WTC11 (cell line): ENCODE measurements at regions not wholly inside any gene's neighbourhood (a gene's known extent, or its start where the extent isn't known, plus 50 kb on each side); places are given as distances from the start of the nearest gene placed in this dataset.

Experiments used
- ATAC-seq: fragments of 200-7000 bp; cut with Tn5 transposase; 2 replicates; pipeline ENCODE4 v1.10.0; 2021; ENCODE audit warnings: mild to moderate bottlenecking, moderate library complexity
- CTCF ChIA-PET: fragments of 300-600 bp; sonication (Branson Sonifier 250); formaldehyde crosslinking; loops from one replicate; lab custom pipeline; 2021; ENCODE audit warnings: antibody characterized with exemption; lab: Charles Lee
- POLR2A ChIA-PET: fragments of 350-600 bp; sonication (Branson Sonifier 250); formaldehyde crosslinking; loops from one replicate; lab custom pipeline; 2021; ENCODE audit warnings: antibody characterized with exemption; lab: Charles Lee
- DNase-seq: peaks from one replicate; pipeline ENCODE4 v3.0.0; 2021; ENCODE audit warnings: low spot score
- H3K27ac Mint-ChIP-seq: 2 replicates; pipeline ENCODE4 v1.8.0; 2021; ENCODE audit warnings: mixed read lengths
- H3K27me3 Mint-ChIP-seq: 2 replicates; pipeline ENCODE4 v1.8.0; 2021; ENCODE audit warnings: low read depth, mild to moderate bottlenecking, moderate library complexity, mixed read lengths
- H3K36me3 Mint-ChIP-seq: 2 replicates; pipeline ENCODE4 v1.8.0; 2021; ENCODE audit warnings: mixed read lengths
- H3K4me1 Mint-ChIP-seq: 2 replicates; pipeline ENCODE4 v1.8.0; 2022; ENCODE audit warnings: mixed read lengths
- H3K4me3 Mint-ChIP-seq: 2 replicates; pipeline ENCODE4 v1.8.0; 2021; ENCODE audit warnings: mild to moderate bottlenecking, moderate library complexity, mixed read lengths
- H3K9me3 Mint-ChIP-seq: 2 replicates; pipeline ENCODE4 v1.8.0; 2021; ENCODE audit warnings: mixed read lengths
- AFF4 ChIP-seq: sonication (generic); formaldehyde crosslinking; IDR thresholded peaks from 2 replicates; pipeline ENCODE4 v1.8.1; 2023; ENCODE audit warnings: mild to moderate bottlenecking, missing genetic modification reagents, borderline replicate concordance
- ARID4B ChIP-seq: sonication (generic); formaldehyde crosslinking; IDR thresholded peaks from 2 replicates; pipeline ENCODE4 v1.8.0; 2023; ENCODE audit warnings: missing genetic modification reagents, mild to moderate bottlenecking, borderline replicate concordance
- ATF6 ChIP-seq: sonication (generic); formaldehyde crosslinking; IDR thresholded peaks from 2 replicates; pipeline ENCODE4 v1.8.1; 2023; ENCODE audit warnings: mild to moderate bottlenecking, missing genetic modification reagents
- EMX1 ChIP-seq: fragments of 250-450 bp; sonication (Bioruptor Pico); IDR thresholded peaks from 2 replicates; pipeline ENCODE4 v1.8.0; 2021; ENCODE audit warnings: mild to moderate bottlenecking
- FOXK1 ChIP-seq: sonication (generic); formaldehyde crosslinking; IDR thresholded peaks from 2 replicates; pipeline ENCODE4 v1.8.0; 2022; ENCODE audit warnings: mild to moderate bottlenecking, moderate library complexity, missing genetic modification reagents
- GRHL2 ChIP-seq: fragments of 250-450 bp; sonication (Bioruptor Pico); IDR thresholded peaks from 2 replicates; pipeline ENCODE4 v1.8.0; 2022; ENCODE audit warnings: mild to moderate bottlenecking, moderate library complexity; ENCODE audit not compliant: insufficient replicate concordance, severe bottlenecking
- JUN ChIP-seq: sonication (generic); formaldehyde crosslinking; IDR thresholded peaks from 2 replicates; pipeline ENCODE4 v1.8.0; 2023; ENCODE audit warnings: mild to moderate bottlenecking, missing genetic modification reagents
- MLX ChIP-seq: sonication (generic); formaldehyde crosslinking; IDR thresholded peaks from 2 replicates; pipeline ENCODE4 v1.8.1; 2023; ENCODE audit warnings: mild to moderate bottlenecking, missing genetic modification reagents, moderate library complexity
- MYBL2 ChIP-seq: sonication (generic); formaldehyde crosslinking; IDR thresholded peaks from 2 replicates; pipeline ENCODE4 v1.8.1; 2023; ENCODE audit warnings: mild to moderate bottlenecking, moderate library complexity, missing genetic modification reagents
- NR2C2 ChIP-seq: sonication (generic); formaldehyde crosslinking; IDR thresholded peaks from 2 replicates; pipeline ENCODE4 v1.8.0; 2022; ENCODE audit warnings: mild to moderate bottlenecking, missing genetic modification reagents
- PRRX2 ChIP-seq: fragments of 250-450 bp; sonication (Bioruptor Pico); IDR thresholded peaks from 2 replicates; pipeline ENCODE4 v1.8.0; 2021; ENCODE audit warnings: mild to moderate bottlenecking
- SMAD3 ChIP-seq: sonication (generic); formaldehyde crosslinking; IDR thresholded peaks from 2 replicates; pipeline ENCODE4 v1.8.0; 2022; ENCODE audit warnings: missing genetic modification reagents, mild to moderate bottlenecking, borderline replicate concordance
- TEAD4 ChIP-seq: sonication (generic); formaldehyde crosslinking; IDR thresholded peaks from 2 replicates; pipeline ENCODE4 v1.8.0; 2022; ENCODE audit warnings: mild to moderate bottlenecking, missing genetic modification reagents
- ZNF121 ChIP-seq: sonication (generic); formaldehyde crosslinking; IDR thresholded peaks from 2 replicates; pipeline ENCODE4 v1.8.0; 2023; ENCODE audit warnings: missing genetic modification reagents
- ZNF219 ChIP-seq: sonication (generic); formaldehyde crosslinking; IDR thresholded peaks from 2 replicates; pipeline ENCODE4 v1.8.0; 2023; ENCODE audit warnings: missing genetic modification reagents, mild to moderate bottlenecking, borderline replicate concordance
- ZNF263 ChIP-seq: sonication (generic); formaldehyde crosslinking; IDR thresholded peaks from 2 replicates; pipeline ENCODE4 v1.8.1; 2022; ENCODE audit warnings: low read depth, mild to moderate bottlenecking, moderate library complexity, missing genetic modification reagents
- ZNF423 ChIP-seq: fragments of 250-450 bp; sonication (Bioruptor Pico); IDR thresholded peaks from 2 replicates; pipeline ENCODE4 v2.1.2; 2022; ENCODE audit warnings: mild to moderate bottlenecking, moderate library complexity
- ZNF671 ChIP-seq: fragments of 250-450 bp; sonication (Bioruptor Pico); IDR thresholded peaks from 2 replicates; pipeline ENCODE4 v1.8.0; 2021; ENCODE audit warnings: mild to moderate bottlenecking
- ZSCAN18 ChIP-seq: fragments of 250-450 bp; sonication (Bioruptor Pico); IDR thresholded peaks from 2 replicates; pipeline ENCODE4 v2.1.2; 2022; ENCODE audit warnings: mild to moderate bottlenecking, moderate library complexity

GRCh38 chr16:51450376-51450775, 299.3 kb upstream of the SALL1 start:
- Mint-ChIP-seq H3K27ac (no peak overlapping the region), H3K9me3 (peaks cover 3% of the 10 kb centered on the region; the same call in 1 of the 2 replicates), H3K4me3 (no peak overlapping the region), H3K4me1 (peaks cover 28% of the 10 kb centered on the region), H3K36me3 (no peaks in the 10 kb centered on the region), H3K27me3 (no peaks in the 10 kb centered on the region)
- POLR2A ChIA-PET: no interaction called here
- ATAC-seq: no peak
- DNase-seq: no peak
- TF ChIP-seq EMX1 (CRISPR knock-in tag): no peak
- no peak for TF ChIP-seq ATF6 (CRISPR knock-in tag)
- no peak for TF ChIP-seq ZNF423
- no peak for TF ChIP-seq MLX (CRISPR knock-in tag)
- no peak for TF ChIP-seq ZNF671 (CRISPR knock-in tag)
- no peak for TF ChIP-seq SMAD3 (CRISPR knock-in tag)
- TF ChIP-seq ZNF263 (CRISPR knock-in tag): no peak
- TF ChIP-seq NR2C2 (CRISPR knock-in tag): no peak
- TF ChIP-seq PRRX2 (CRISPR knock-in tag): no peak
- TF ChIP-seq FOXK1 (CRISPR knock-in tag): no peak
- TF ChIP-seq ZNF121 (CRISPR knock-in tag): no peak
- no peak for TF ChIP-seq TEAD4
- no peak for TF ChIP-seq AFF4 (CRISPR knock-in tag)
- TF ChIP-seq JUN (CRISPR knock-in tag): no peak
- TF ChIP-seq GRHL2 (CRISPR knock-in tag): no peak
- CTCF ChIA-PET: no interaction called here

GRCh38 chr16:51449441-51449840, 298.4 kb upstream of the SALL1 start:
- Mint-ChIP-seq H3K27me3 (no peaks in the 10 kb centered on the region), H3K27ac (no peak overlapping the region), H3K36me3 (no peaks in the 10 kb centered on the region), H3K4me3 (no peak overlapping the region), H3K4me1 (peaks cover 36% of the 10 kb centered on the region), H3K9me3 (no peaks in the 10 kb centered on the region)
- POLR2A ChIA-PET: no interaction called here
- CTCF ChIA-PET: no interaction called here
- DNase-seq (no peak), ATAC-seq (no peak)
- TF ChIP-seq ZNF219 (CRISPR knock-in tag): no peak
- TF ChIP-seq ARID4B: no peak
- TF ChIP-seq JUN (CRISPR knock-in tag): no peak
- no peak for TF ChIP-seq ZSCAN18
- TF ChIP-seq MYBL2 (CRISPR knock-in tag): no peak
